Neural cell (in vitro differentiated cells): ENCODE measurements at regions not wholly inside any gene's neighbourhood (a gene's known extent, or its start where the extent isn't known, plus 50 kb on each side); places are given as distances from the start of the nearest gene placed in this dataset.

Experiments used
- H2AFZ ChIP-seq: fragments of 200-600, 300-800 bp; sonication (generic), shearing (Covaris generic); 2 replicates; pipeline ENCODE4 v1.6.0; 2014; ENCODE audit warnings: low read depth, mild to moderate bottlenecking, antibody characterized with exemption, low read length, moderate library complexity
- H3F3A ChIP-seq: fragments of 200-600 bp; shearing (Covaris generic); 2 replicates; pipeline ENCODE4 v1.6.1; 2016; ENCODE audit warnings: mild to moderate bottlenecking, moderate library complexity, mixed read lengths, antibody characterized with exemption, low read length; ENCODE audit not compliant: insufficient read depth, poor library complexity, severe bottlenecking
- H3K27ac ChIP-seq: fragments of 200-600, 300-800 bp; sonication (generic), shearing (Covaris generic); 2 replicates; pipeline ENCODE4 v1.5.1; 2014; ENCODE audit warnings: mild to moderate bottlenecking, low read length, moderate library complexity
- H3K27me3 ChIP-seq: fragments of 300-800, 200-600 bp; sonication (generic), shearing (Covaris generic); 2 replicates; pipeline ENCODE4 v1.6.0; 2014; ENCODE audit warnings: mild to moderate bottlenecking, low read depth, low read length, moderate library complexity; ENCODE audit not compliant: insufficient read depth
- H3K36me3 ChIP-seq: fragments of 300-800, 200-600 bp; sonication (generic), shearing (Covaris generic); 2 replicates; pipeline ENCODE4 v1.5.1; 2014; ENCODE audit warnings: mild to moderate bottlenecking, antibody characterized with exemption, low read length, moderate library complexity; ENCODE audit not compliant: insufficient read depth
- H3K4me2 ChIP-seq: fragments of 300-800, 200-600 bp; sonication (generic), shearing (Covaris generic); 2 replicates; pipeline ENCODE4 v1.6.0; 2014; ENCODE audit warnings: mild to moderate bottlenecking, low read length
- H3K4me3 ChIP-seq: fragments of 300-800, 200-600 bp; sonication (generic), shearing (Covaris generic); 2 replicates; pipeline ENCODE4 v1.5.1; 2014; ENCODE audit warnings: mild to moderate bottlenecking, low read length, moderate library complexity
- H3K79me2 ChIP-seq: fragments of 200-600 bp; shearing (Covaris generic); replicated peaks from 2 replicates; pipeline ENCODE4 v1.6.0; 2014; ENCODE audit warnings: mild to moderate bottlenecking, low read length, moderate library complexity; ENCODE audit not compliant: insufficient read depth
- H3K9ac ChIP-seq: fragments of 300-800, 200-600 bp; sonication (generic), shearing (Covaris generic); 2 replicates; pipeline ENCODE4 v1.6.1; 2016; ENCODE audit warnings: mild to moderate bottlenecking, low read length, mixed read lengths
- H3K9me2 ChIP-seq: fragments of 200-600 bp; shearing (Covaris generic); 2 replicates; pipeline ENCODE4 v1.6.1; 2016; ENCODE audit warnings: mild to moderate bottlenecking, low read length, mixed read lengths; ENCODE audit not compliant: insufficient read depth
- H3K9me3 ChIP-seq: fragments of 200-600, 300-800 bp; sonication (generic), shearing (Covaris generic); 2 replicates; pipeline ENCODE4 v1.6.1; 2016; ENCODE audit warnings: mild to moderate bottlenecking, mixed run types, low read length, moderate library complexity, mixed read lengths
- H4K20me1 ChIP-seq: fragments of 200-600 bp; shearing (Covaris generic); 2 replicates; pipeline ENCODE4 v1.6.1; 2016; ENCODE audit warnings: mild to moderate bottlenecking, mixed run types; ENCODE audit not compliant: insufficient read depth
- CTCF ChIP-seq: fragments of 450-650 bp; IDR thresholded peaks from 2 replicates; pipeline ENCODE4 v1.5.1; 2014; ENCODE audit warnings: antibody characterized with exemption, mild to moderate bottlenecking, moderate library complexity; ENCODE audit not compliant: poor library complexity, severe bottlenecking
- EP300 ChIP-seq: fragments of 450-650 bp; conservative IDR thresholded peaks from 2 replicates; pipeline ENCODE4 v1.6.1; 2014; ENCODE audit warnings: antibody characterized with exemption, mild to moderate bottlenecking, moderate library complexity; ENCODE audit not compliant: poor library complexity, severe bottlenecking
- EZH2 ChIP-seq: fragments of 200-600, 300-800 bp; shearing (Covaris generic), sonication (generic); IDR thresholded peaks from 2 replicates; pipeline ENCODE4 v1.6.1; 2014; ENCODE audit warnings: antibody characterized with exemption, low read length, borderline replicate concordance, mild to moderate bottlenecking; ENCODE audit not compliant: insufficient read depth, poor library complexity, severe bottlenecking
- MXI1 ChIP-seq: fragments of 450-650 bp; conservative IDR thresholded peaks from 2 replicates; pipeline ENCODE4 v1.6.1; 2014; ENCODE audit warnings: antibody characterized with exemption, mild to moderate bottlenecking; ENCODE audit not compliant: poor library complexity, severe bottlenecking
- POLR2AphosphoS5 ChIP-seq: IDR thresholded peaks from 2 replicates; pipeline ENCODE4 v1.6.1; 2012
- RAD21 ChIP-seq: fragments of 450-650 bp; conservative IDR thresholded peaks from 2 replicates; pipeline ENCODE4 v1.6.1; 2014; ENCODE audit warnings: antibody characterized with exemption, mild to moderate bottlenecking, moderate library complexity
- REST ChIP-seq: IDR thresholded peaks from 2 replicates; pipeline ENCODE4 v1.6.1; 2012; ENCODE audit warnings: borderline replicate concordance
- SMC3 ChIP-seq: fragments of 450-650 bp; conservative IDR thresholded peaks from 2 replicates; pipeline ENCODE4 v1.6.1; 2014; ENCODE audit warnings: antibody characterized with exemption, mild to moderate bottlenecking, moderate library complexity; ENCODE audit not compliant: poor library complexity
- TAF1 ChIP-seq: IDR thresholded peaks from 2 replicates; pipeline ENCODE4 v1.6.1; 2012; ENCODE audit warnings: low read depth

GRCh38 chr2:129276978-129277584 is 702.4 kb upstream of the RAB6C start:
- H3K27ac ChIP-seq: no peak overlapping the region
- no peak overlapping the region for H2AFZ ChIP-seq
- no peak overlapping the region for H3K4me2 ChIP-seq
- H3K9me3 ChIP-seq: no peaks in the 10 kb centered on the region
- H3K9ac ChIP-seq: no peak overlapping the region
- H3K79me2 ChIP-seq: no peaks in the 10 kb centered on the region
- TF ChIP-seq CTCF: no peak
- no peak for TF ChIP-seq REST
- no peaks in the 10 kb centered on the region for H3K27me3 ChIP-seq
- H3K9me2 ChIP-seq: no peaks in the 10 kb centered on the region
- no peaks in the 10 kb centered on the region for H3F3A ChIP-seq
- H4K20me1 ChIP-seq: no peaks in the 10 kb centered on the region
- H3K36me3 ChIP-seq: no peaks in the 10 kb centered on the region
- no peak overlapping the region for H3K4me3 ChIP-seq

GRCh38 chr2:129277585-129277981 is 701.9 kb upstream of the RAB6C start:
- no peaks in the 10 kb centered on the region for H3F3A ChIP-seq
- no peaks in the 10 kb centered on the region for H3K9me3 ChIP-seq
- no peaks in the 10 kb centered on the region for H3K9me2 ChIP-seq
- H3K79me2 ChIP-seq: no peaks in the 10 kb centered on the region
- TF ChIP-seq SMC3 (no peak), EP300 (no peak), TAF1 (no peak), CTCF (no peak), MXI1 (no peak), POLR2AphosphoS5 (no peak), RAD21 (no peak), REST (no peak), EZH2 (no peak)
- no peak overlapping the region for H3K4me3 ChIP-seq
- no peak overlapping the region for H3K27ac ChIP-seq
- no peaks in the 10 kb centered on the region for H3K27me3 ChIP-seq
- H4K20me1 ChIP-seq: no peaks in the 10 kb centered on the region
- H2AFZ ChIP-seq: no peak overlapping the region
- H3K4me2 ChIP-seq: no peak overlapping the region
- no peaks in the 10 kb centered on the region for H3K36me3 ChIP-seq
- no peak overlapping the region for H3K9ac ChIP-seq
